ENCODE measurements at regions not wholly inside any gene's neighbourhood (a gene's known extent, or its start where the extent isn't known, plus 50 kb on each side); places are given as distances from the start of the nearest gene placed in this dataset.

DNA sequence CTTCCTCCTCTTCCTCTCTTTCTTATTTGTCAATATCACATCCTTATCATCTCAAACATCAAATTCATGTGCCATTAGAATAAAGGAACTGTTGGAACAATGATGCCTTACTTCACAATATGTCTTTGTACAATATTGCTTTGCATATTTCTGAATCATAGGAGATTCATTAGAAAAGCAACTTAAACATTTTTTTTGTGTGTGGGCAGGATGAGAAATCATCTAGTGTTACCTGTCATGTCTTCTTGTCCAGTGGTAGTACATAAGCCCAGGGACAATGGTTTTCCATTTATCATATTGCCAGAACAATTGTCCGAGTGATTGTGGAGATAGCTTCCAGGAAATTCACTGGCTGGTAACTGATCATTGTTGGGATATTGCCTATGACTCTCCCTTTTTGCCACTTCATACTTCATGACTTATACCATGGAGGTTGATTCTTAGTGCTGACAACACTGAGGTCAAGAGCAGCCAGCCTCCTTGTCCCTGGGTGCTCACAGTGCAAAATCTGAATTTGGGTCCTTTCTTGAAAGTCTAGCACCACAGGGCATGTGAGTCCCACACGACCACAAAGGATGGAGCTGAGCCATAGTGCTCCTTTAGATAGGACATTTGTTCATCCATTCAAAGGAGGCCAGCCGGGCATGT, 215.0 kb downstream of the MDFIC start:
- ATAC-seq = no peak
- TF ChIP-seq ARNTL (CRISPR knock-in tag; IDR thresholded peaks at IDR 0.05; ENCODE audit: borderline replicate concordance, low read depth) (no peak), ZFP30 (CRISPR knock-in tag; IDR thresholded peaks at IDR 0.05) (no peak), ZNF565 (CRISPR knock-in tag; conservative IDR thresholded peaks at IDR 0.05; ENCODE audit: low read depth) (no peak), BACH2 (CRISPR knock-in tag; IDR thresholded peaks at IDR 0.05; ENCODE audit: borderline replicate concordance) (no peak), OSR1 (CRISPR knock-in tag; IDR thresholded peaks at IDR 0.05) (no peak), TOX (CRISPR knock-in tag; IDR thresholded peaks at IDR 0.05; ENCODE audit: borderline replicate concordance) (no peak), SNAI2 (CRISPR knock-in tag; IDR thresholded peaks at IDR 0.05) (no peak), ISL1 (CRISPR knock-in tag; IDR thresholded peaks at IDR 0.05) (no peak), PPARA (CRISPR knock-in tag; IDR thresholded peaks at IDR 0.05; ENCODE audit: borderline replicate concordance) (no peak)
- TF ChIP-seq, protein P1, sequence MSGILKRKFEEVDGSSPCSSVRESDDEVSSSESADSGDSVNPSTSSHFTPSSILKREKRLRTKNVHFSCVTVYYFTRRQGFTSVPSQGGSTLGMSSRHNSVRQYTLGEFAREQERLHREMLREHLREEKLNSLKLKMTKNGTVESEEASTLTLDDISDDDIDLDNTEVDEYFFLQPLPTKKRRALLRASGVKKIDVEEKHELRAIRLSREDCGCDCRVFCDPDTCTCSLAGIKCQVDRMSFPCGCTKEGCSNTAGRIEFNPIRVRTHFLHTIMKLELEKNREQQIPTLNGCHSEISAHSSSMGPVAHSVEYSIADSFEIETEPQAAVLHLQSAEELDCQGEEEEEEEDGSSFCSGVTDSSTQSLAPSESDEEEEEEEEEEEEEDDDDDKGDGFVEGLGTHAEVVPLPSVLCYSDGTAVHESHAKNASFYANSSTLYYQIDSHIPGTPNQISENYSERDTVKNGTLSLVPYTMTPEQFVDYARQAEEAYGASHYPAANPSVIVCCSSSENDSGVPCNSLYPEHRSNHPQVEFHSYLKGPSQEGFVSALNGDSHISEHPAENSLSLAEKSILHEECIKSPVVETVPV (CRISPR knock-in tag; IDR thresholded peaks at IDR 0.05) = no peak

DNA sequence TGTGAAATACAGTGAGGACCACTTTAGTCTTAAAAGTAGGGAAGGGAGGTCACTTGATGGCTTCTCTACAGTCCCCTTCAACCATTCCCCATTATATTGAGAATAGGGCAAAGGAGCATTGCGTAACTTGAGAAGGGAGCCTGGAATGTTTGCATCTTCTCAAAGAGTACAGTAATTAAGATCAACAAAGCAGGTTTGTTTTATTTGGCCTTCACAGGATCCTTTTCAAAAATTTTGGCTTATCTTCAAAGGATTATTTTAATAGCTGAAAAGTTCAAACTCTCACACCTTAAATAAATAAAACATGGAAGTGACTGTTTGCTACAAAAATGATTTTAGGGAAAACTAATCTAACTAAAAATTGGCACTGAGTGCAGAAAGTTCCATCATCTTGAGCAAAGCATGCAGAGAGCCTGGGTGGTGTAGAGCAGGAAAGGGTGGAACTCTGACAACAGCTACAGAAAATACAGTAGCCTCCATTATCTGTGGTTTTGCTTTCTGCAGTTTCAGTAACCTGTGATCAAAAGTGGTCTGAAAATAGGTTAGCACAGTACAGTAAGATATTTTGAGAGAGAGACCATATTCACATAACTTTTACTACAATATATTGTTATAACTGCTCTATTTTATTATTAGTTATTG, 214.0 kb downstream of the MDFIC start:
- ATAC-seq = no peak

GRCh38 chr7:115135146-115135545, 213.3 kb downstream of the MDFIC start:
- TF ChIP-seq ZNF565 (CRISPR knock-in tag; conservative IDR thresholded peaks at IDR 0.05; ENCODE audit: low read depth) = no peak
- TF ChIP-seq RARB (CRISPR knock-in tag; IDR thresholded peaks at IDR 0.05) = no peak
- no peak for TF ChIP-seq PPARA (CRISPR knock-in tag; IDR thresholded peaks at IDR 0.05; ENCODE audit: borderline replicate concordance)
- no peak for TF ChIP-seq ARNTL (CRISPR knock-in tag; IDR thresholded peaks at IDR 0.05; ENCODE audit: borderline replicate concordance, low read depth)
- TF ChIP-seq BACH2 (CRISPR knock-in tag; IDR thresholded peaks at IDR 0.05; ENCODE audit: borderline replicate concordance) = no peak
- no peak for TF ChIP-seq ISL1 (CRISPR knock-in tag; IDR thresholded peaks at IDR 0.05)
- TF ChIP-seq, protein P2, sequence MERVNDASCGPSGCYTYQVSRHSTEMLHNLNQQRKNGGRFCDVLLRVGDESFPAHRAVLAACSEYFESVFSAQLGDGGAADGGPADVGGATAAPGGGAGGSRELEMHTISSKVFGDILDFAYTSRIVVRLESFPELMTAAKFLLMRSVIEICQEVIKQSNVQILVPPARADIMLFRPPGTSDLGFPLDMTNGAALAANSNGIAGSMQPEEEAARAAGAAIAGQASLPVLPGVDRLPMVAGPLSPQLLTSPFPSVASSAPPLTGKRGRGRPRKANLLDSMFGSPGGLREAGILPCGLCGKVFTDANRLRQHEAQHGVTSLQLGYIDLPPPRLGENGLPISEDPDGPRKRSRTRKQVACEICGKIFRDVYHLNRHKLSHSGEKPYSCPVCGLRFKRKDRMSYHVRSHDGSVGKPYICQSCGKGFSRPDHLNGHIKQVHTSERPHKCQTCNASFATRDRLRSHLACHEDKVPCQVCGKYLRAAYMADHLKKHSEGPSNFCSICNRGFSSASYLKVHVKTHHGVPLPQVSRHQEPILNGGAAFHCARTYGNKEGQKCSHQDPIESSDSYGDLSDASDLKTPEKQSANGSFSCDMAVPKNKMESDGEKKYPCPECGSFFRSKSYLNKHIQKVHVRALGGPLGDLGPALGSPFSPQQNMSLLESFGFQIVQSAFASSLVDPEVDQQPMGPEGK (CRISPR knock-in tag; IDR thresholded peaks at IDR 0.05; ENCODE audit: borderline replicate concordance) = no peak
- TF ChIP-seq CSDC2 (CRISPR knock-in tag; IDR thresholded peaks at IDR 0.05) = no peak
- no peak for ATAC-seq

More for the DNA sequence above, 214.0 kb downstream of the MDFIC start:
- TF ChIP-seq POU6F1 (CRISPR knock-in tag; IDR thresholded peaks at IDR 0.05; ENCODE audit: borderline replicate concordance, low read depth) (no peak), OSR1 (CRISPR knock-in tag; IDR thresholded peaks at IDR 0.05) (no peak), ZFP3 (CRISPR knock-in tag; IDR thresholded peaks at IDR 0.05) (no peak), ZFP30 (CRISPR knock-in tag; IDR thresholded peaks at IDR 0.05) (no peak), PPARA (CRISPR knock-in tag; IDR thresholded peaks at IDR 0.05; ENCODE audit: borderline replicate concordance) (no peak), ZNF565 (CRISPR knock-in tag; conservative IDR thresholded peaks at IDR 0.05; ENCODE audit: low read depth) (no peak), TCF4 (CRISPR knock-in tag; IDR thresholded peaks at IDR 0.05; ENCODE audit: borderline replicate concordance) (no peak), ISL1 (CRISPR knock-in tag; IDR thresholded peaks at IDR 0.05) (no peak), ZNF70 (CRISPR knock-in tag; IDR thresholded peaks at IDR 0.05) (no peak), ARNTL (CRISPR knock-in tag; IDR thresholded peaks at IDR 0.05; ENCODE audit: borderline replicate concordance, low read depth) (no peak), RARB (CRISPR knock-in tag; IDR thresholded peaks at IDR 0.05) (no peak), CREB5 (CRISPR knock-in tag; IDR thresholded peaks at IDR 0.05; ENCODE audit: low read depth) (no peak), ESRRG (CRISPR knock-in tag; IDR thresholded peaks at IDR 0.05) (no peak), ZC3H10 (CRISPR knock-in tag; IDR thresholded peaks at IDR 0.05) (no peak), SNAI2 (CRISPR knock-in tag; IDR thresholded peaks at IDR 0.05) (no peak)

GRCh38 chr7:115133248-115133647, 211.4 kb downstream of the MDFIC start:
- no peak for ATAC-seq
- TF ChIP-seq RARB (CRISPR knock-in tag; IDR thresholded peaks at IDR 0.05) (no peak), TCF4 (CRISPR knock-in tag; IDR thresholded peaks at IDR 0.05; ENCODE audit: borderline replicate concordance) (no peak), POU6F1 (CRISPR knock-in tag; IDR thresholded peaks at IDR 0.05; ENCODE audit: borderline replicate concordance, low read depth) (no peak), ZNF565 (CRISPR knock-in tag; conservative IDR thresholded peaks at IDR 0.05; ENCODE audit: low read depth) (no peak), SNAI2 (CRISPR knock-in tag; IDR thresholded peaks at IDR 0.05) (no peak), ESRRG (CRISPR knock-in tag; IDR thresholded peaks at IDR 0.05) (no peak), ZNF70 (CRISPR knock-in tag; IDR thresholded peaks at IDR 0.05) (no peak), OSR1 (CRISPR knock-in tag; IDR thresholded peaks at IDR 0.05) (no peak), ARNTL (CRISPR knock-in tag; IDR thresholded peaks at IDR 0.05; ENCODE audit: borderline replicate concordance, low read depth) (no peak), ZNF8 (CRISPR knock-in tag; IDR thresholded peaks at IDR 0.05) (no peak)
- TF ChIP-seq, protein P2 (CRISPR knock-in tag; IDR thresholded peaks at IDR 0.05; ENCODE audit: borderline replicate concordance) = no peak

Measured in SK-N-SH treated with all-trans-retinoic acid at 6 μM for 48 hours (cell line).